GM12892 (cell line): ENCODE measurements at regions not wholly inside any gene's neighbourhood (a gene's known extent, or its start where the extent isn't known, plus 50 kb on each side); places are given as distances from the start of the nearest gene placed in this dataset.

ENCODE experiments used
- POLR2A ChIP-seq: IDR thresholded peaks from 2 replicates; pipeline ENCODE4 v1.6.1; 2011; ENCODE audit warnings: low read depth, low read length, control low read depth
- POLR2AphosphoS5 ChIP-seq: IDR thresholded peaks from 2 replicates; pipeline ENCODE4 v1.6.1; 2011; ENCODE audit warnings: low read depth, low read length, control low read depth

DNA sequence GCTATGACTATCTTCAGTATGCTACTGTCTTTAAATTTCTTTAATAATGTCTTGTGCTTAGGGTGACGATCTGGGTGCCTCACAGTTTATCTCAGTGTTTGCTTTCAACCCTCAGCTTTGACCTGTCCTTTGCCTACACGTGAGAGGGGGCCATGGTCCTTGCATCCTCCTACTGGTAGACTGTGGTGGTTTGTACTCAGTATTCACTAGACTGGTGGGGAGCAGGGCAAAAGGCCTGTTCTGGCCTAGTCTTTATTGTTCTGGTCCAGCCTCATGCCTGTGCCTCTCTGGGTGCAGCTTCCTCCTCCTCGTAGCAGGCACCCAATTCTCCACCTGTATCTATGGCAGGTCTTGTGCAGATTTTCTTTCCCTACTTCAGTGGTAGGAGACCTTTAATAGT, 354.9 kb downstream of the CD109 start:
- TF ChIP-seq POLR2AphosphoS5 (no peak), POLR2A (no peak)
